ENCODE measurements at regions not wholly inside any gene's neighbourhood (a gene's known extent, or its start where the extent isn't known, plus 50 kb on each side); places are given as distances from the start of the nearest gene placed in this dataset.

- TF ChIP-seq YY1 (IDR thresholded peaks at IDR 0.05; ENCODE audit: low read depth) (no peak), TAF1 (IDR thresholded peaks at IDR 0.05; ENCODE audit: low read depth) (no peak), ZBTB7A (IDR thresholded peaks at IDR 0.05; ENCODE audit: low read depth) (no peak), RAD21 (IDR thresholded peaks at IDR 0.05; ENCODE audit: low read depth) (no peak), TCF12 (IDR thresholded peaks at IDR 0.05; ENCODE audit: low read depth) (no peak), MAX (IDR thresholded peaks at IDR 0.05) (no peak), EP300 (IDR thresholded peaks at IDR 0.05; ENCODE audit: borderline replicate concordance) (no peak), USF1 (IDR thresholded peaks at IDR 0.05) (no peak), FOXM1 (IDR thresholded peaks at IDR 0.05; ENCODE audit: borderline replicate concordance, low read depth) (no peak), NFIC (IDR thresholded peaks at IDR 0.05) (no peak)
Measured at GRCh38 chr7:13633857-13634256, 355.6 kb downstream of the ETV1 start.
